Astrocyte (in vitro differentiated cells and primary cell): ENCODE measurements at regions not wholly inside any gene's neighbourhood (a gene's known extent, or its start where the extent isn't known, plus 50 kb on each side); places are given as distances from the start of the nearest gene placed in this dataset.

Experiments used
- DNase-seq: peaks from one replicate; pipeline ENCODE4 v3.0.0-alpha.2; 2010; ENCODE audit warnings: low read depth
- FAIRE-seq: peaks from 2 replicates; lab custom pipeline; 2011; peaks lifted over from hg19 to GRCh38; lab: Jason Lieb, UNC
- H2AFZ ChIP-seq: 2 replicates; pipeline ENCODE4 v1.6.0; 2012; ENCODE audit warnings: low read depth, low read length, inconsistent platforms
- H3K27ac ChIP-seq: 2 replicates; pipeline ENCODE4 v1.5.1; 2011; ENCODE audit warnings: low read depth, low read length, inconsistent platforms
- H3K27me3 ChIP-seq: 2 replicates; pipeline ENCODE4 v1.6.0; 2011; ENCODE audit warnings: low read length, inconsistent platforms; ENCODE audit not compliant: insufficient read depth
- H3K36me3 ChIP-seq: 2 replicates; pipeline ENCODE4 v1.5.1; 2011; ENCODE audit warnings: low read length, inconsistent platforms; ENCODE audit not compliant: insufficient read depth
- H3K4me1 ChIP-seq: 2 replicates; pipeline ENCODE4 v1.5.1; 2011; ENCODE audit warnings: low read length, inconsistent platforms; ENCODE audit not compliant: insufficient read depth
- H3K4me2 ChIP-seq: 2 replicates; pipeline ENCODE4 v1.6.0; 2012; ENCODE audit warnings: low read length, inconsistent platforms
- H3K4me3 ChIP-seq: 2 replicates; pipeline ENCODE4 v1.5.1; 2011; ENCODE audit warnings: low read depth, mild to moderate bottlenecking, low read length, inconsistent platforms; ENCODE audit not compliant: insufficient read depth
- H3K79me2 ChIP-seq: 2 replicates; pipeline ENCODE4 v1.6.0; 2012; ENCODE audit warnings: mild to moderate bottlenecking, low read length, inconsistent platforms; ENCODE audit not compliant: insufficient read depth
- H3K9ac ChIP-seq: 2 replicates; pipeline ENCODE4 v1.6.0; 2012; ENCODE audit warnings: mild to moderate bottlenecking, low read length, inconsistent platforms
- H3K9me3 ChIP-seq: 2 replicates; pipeline ENCODE4 v1.5.1; 2012; ENCODE audit warnings: low read depth, mild to moderate bottlenecking, low read length, inconsistent platforms; ENCODE audit not compliant: insufficient read depth
- H4K20me1 ChIP-seq: 2 replicates; pipeline ENCODE4 v1.6.0; 2012; ENCODE audit warnings: low read length, inconsistent platforms; ENCODE audit not compliant: insufficient read depth
- H3K27ac Mint-ChIP-seq: one replicate; pipeline ENCODE4 v1.8.0; 2021; ENCODE audit warnings: mild to moderate bottlenecking, mixed read lengths; ENCODE audit not compliant: unreplicated experiment
- H3K27me3 Mint-ChIP-seq: one replicate; pipeline ENCODE4 v1.8.0; 2021; ENCODE audit warnings: low read depth, mixed read lengths; ENCODE audit not compliant: unreplicated experiment
- H3K36me3 Mint-ChIP-seq: one replicate; pipeline ENCODE4 v1.8.0; 2021; ENCODE audit warnings: low read depth, mixed read lengths; ENCODE audit not compliant: unreplicated experiment
- H3K4me1 Mint-ChIP-seq: one replicate; pipeline ENCODE4 v1.8.0; 2021; ENCODE audit warnings: low read depth, mixed read lengths; ENCODE audit not compliant: unreplicated experiment
- H3K4me3 Mint-ChIP-seq: one replicate; pipeline ENCODE4 v1.8.0; 2021; ENCODE audit warnings: mild to moderate bottlenecking, moderate library complexity, mixed read lengths; ENCODE audit not compliant: unreplicated experiment
- H3K9me3 Mint-ChIP-seq: one replicate; pipeline ENCODE4 v1.8.0; 2021; ENCODE audit warnings: mild to moderate bottlenecking, mixed read lengths; ENCODE audit not compliant: unreplicated experiment
- CTCF ChIP-seq: IDR thresholded peaks from 2 replicates; pipeline ENCODE4 v1.5.1; 2011; ENCODE audit warnings: low read depth, mild to moderate bottlenecking, inconsistent platforms, low read length, moderate library complexity; ENCODE audit not compliant: insufficient read depth
- EZH2 ChIP-seq: IDR thresholded peaks from 2 replicates; pipeline ENCODE4 v1.6.1; 2012; ENCODE audit warnings: mild to moderate bottlenecking, low read length, inconsistent platforms; ENCODE audit not compliant: insufficient read depth

GRCh38 chr1:82073071-82073470 lies 272.3 kb downstream of the ADGRL2 start:
- DNase-seq (no peak), FAIRE-seq (no peak)
- no peaks in the 10 kb centered on the region for H3K79me2 ChIP-seq
- no peak overlapping the region for H3K27ac ChIP-seq
- Mint-ChIP-seq H3K9me3 (peaks cover 4% of the 10 kb centered on the region), H3K27me3 (no peaks in the 10 kb centered on the region), H3K4me3 (no peak overlapping the region), H3K4me1 (no peaks in the 10 kb centered on the region), H3K36me3 (no peaks in the 10 kb centered on the region), H3K27ac (no peak overlapping the region)
- H3K27me3 ChIP-seq = no peaks in the 10 kb centered on the region
- no peak overlapping the region for H3K4me3 ChIP-seq
- no peak overlapping the region for H3K9ac ChIP-seq
- H3K4me1 ChIP-seq = no peaks in the 10 kb centered on the region
- H4K20me1 ChIP-seq = no peaks in the 10 kb centered on the region
- TF ChIP-seq CTCF = no peak
- no peaks in the 10 kb centered on the region for H3K9me3 ChIP-seq
- H2AFZ ChIP-seq = no peak overlapping the region
- H3K36me3 ChIP-seq = no peaks in the 10 kb centered on the region
- H3K4me2 ChIP-seq = no peak overlapping the region

- Mint-ChIP-seq H3K4me3 (no peak overlapping the region), H3K36me3 (no peaks in the 10 kb centered on the region), H3K9me3 (peaks cover 7% of the 10 kb centered on the region), H3K27ac (no peak overlapping the region), H3K27me3 (no peaks in the 10 kb centered on the region), H3K4me1 (peaks cover 8% of the 10 kb centered on the region)
- H3K79me2 ChIP-seq = no peaks in the 10 kb centered on the region
- H3K4me2 ChIP-seq = no peak overlapping the region
- H2AFZ ChIP-seq = no peak overlapping the region
- FAIRE-seq (no peak), DNase-seq (no peak)
- H4K20me1 ChIP-seq = no peaks in the 10 kb centered on the region
- no peak overlapping the region for H3K27ac ChIP-seq
- no peaks in the 10 kb centered on the region for H3K36me3 ChIP-seq
- no peak overlapping the region for H3K4me3 ChIP-seq
- H3K9me3 ChIP-seq = no peaks in the 10 kb centered on the region
- H3K9ac ChIP-seq = no peak overlapping the region
- no peaks in the 10 kb centered on the region for H3K4me1 ChIP-seq
- no peaks in the 10 kb centered on the region for H3K27me3 ChIP-seq
- TF ChIP-seq EZH2 (no peak), CTCF (no peak)
These were observed 265.2 kb downstream of the ADGRL2 start for GRCh38 chr1:82065916-82066315.

GRCh38 chr1:82064691-82065090 lies 264.0 kb downstream of the ADGRL2 start:
- Histone ChIP-seq H4K20me1 (no peaks in the 10 kb centered on the region), H3K79me2 (no peaks in the 10 kb centered on the region), H3K36me3 (no peaks in the 10 kb centered on the region), H3K4me1 (no peaks in the 10 kb centered on the region), H3K4me3 (no peak overlapping the region), H3K27me3 (no peaks in the 10 kb centered on the region), H3K4me2 (no peak overlapping the region), H3K9me3 (no peaks in the 10 kb centered on the region), H3K27ac (no peak overlapping the region), H2AFZ (no peak overlapping the region), H3K9ac (no peak overlapping the region)
- peaks cover 4% of the 10 kb centered on the region for H3K9me3 Mint-ChIP-seq
- no peaks in the 10 kb centered on the region for H3K27me3 Mint-ChIP-seq
- FAIRE-seq = no peak
- no peak overlapping the region for H3K4me3 Mint-ChIP-seq
- H3K27ac Mint-ChIP-seq = no peak overlapping the region
- TF ChIP-seq CTCF (no peak), EZH2 (no peak)
- peaks cover 10% of the 10 kb centered on the region for H3K4me1 Mint-ChIP-seq
- peak; percentile 6 for DNase-seq
- no peaks in the 10 kb centered on the region for H3K36me3 Mint-ChIP-seq
